Head of caudate nucleus (tissue), 42 donors: ENCODE measurements at regions not wholly inside any gene's neighbourhood (a gene's known extent, or its start where the extent isn't known, plus 50 kb on each side); places are given as distances from the start of the nearest gene placed in this dataset.
A peak's percentile ranks its signal among the peaks of the same experiment; 100 is the strongest.

Source experiments
- DNase-seq, 42 donors: peaks; one replicate each; pipeline versions ENCODE4 v3.0.0 to v3.0.0-alpha.2; 2020 to 2021; ENCODE audit warnings: mixed read lengths in 7 of 42
- intact Hi-C: fragments of 100-400 bp; cut with DNase I; formaldehyde crosslinking; loops from one replicate; pipeline ENCODE4 v1.15.0; 2022

DNA sequence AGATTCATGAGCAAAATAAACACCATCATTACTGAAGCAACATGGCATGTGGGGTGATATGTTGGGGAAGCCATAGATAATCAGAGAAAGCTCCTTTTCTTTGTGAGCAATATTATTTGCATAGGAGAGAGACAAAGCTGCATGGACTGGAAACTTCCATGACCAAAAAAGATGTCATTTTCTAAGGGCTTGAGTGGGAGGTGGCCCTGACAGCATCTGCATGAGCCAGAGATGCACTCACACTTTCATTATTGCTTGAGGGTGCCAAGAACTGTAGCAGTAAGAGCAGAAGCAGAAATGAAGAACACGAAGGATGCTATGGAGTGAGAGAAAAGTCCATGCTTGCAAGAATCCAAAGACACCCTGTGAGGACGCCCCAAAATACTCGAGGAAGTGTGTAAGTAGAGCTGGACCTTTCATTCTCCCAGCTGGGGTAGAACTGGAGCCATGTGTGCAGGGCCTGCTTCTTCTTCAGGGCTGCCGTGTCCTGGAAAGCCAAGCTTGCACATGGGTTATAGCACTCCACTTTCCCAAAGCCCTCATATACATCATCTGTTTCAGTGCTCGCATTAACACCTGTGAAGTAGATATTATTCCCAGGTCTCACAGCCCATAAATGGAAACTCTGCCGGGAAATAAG, 851.2 kb downstream of the DHX35 start:
- intact Hi-C loops = no loop called here
- no peak for DNase-seq

- DNase-seq = no peak
- intact Hi-C loops = no loop called here
Observed at GRCh38 chr20:39812116-39812515, 850.0 kb downstream of the DHX35 start.

DNA sequence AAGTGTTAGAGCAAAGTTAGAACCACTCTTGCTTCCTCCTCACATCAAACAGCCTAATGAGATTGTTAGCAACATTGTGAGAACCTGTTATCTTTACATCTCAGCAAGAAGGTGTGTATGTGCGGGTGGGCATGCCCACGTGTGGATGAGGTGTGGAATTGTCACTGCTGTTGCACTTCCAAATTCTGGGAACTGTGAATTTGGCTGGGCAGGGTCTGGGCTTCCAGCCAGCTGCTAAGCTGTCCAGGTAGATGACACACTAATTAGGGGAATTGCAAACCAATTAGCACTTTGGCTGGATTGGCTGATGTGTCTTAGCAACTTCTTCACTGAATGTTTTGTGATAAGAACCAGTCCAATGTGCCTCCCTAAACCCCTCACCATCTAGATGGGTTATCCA, 848.2 kb downstream of the DHX35 start:
- DNase-seq = no peak
- intact Hi-C loops = no loop called here

DNA sequence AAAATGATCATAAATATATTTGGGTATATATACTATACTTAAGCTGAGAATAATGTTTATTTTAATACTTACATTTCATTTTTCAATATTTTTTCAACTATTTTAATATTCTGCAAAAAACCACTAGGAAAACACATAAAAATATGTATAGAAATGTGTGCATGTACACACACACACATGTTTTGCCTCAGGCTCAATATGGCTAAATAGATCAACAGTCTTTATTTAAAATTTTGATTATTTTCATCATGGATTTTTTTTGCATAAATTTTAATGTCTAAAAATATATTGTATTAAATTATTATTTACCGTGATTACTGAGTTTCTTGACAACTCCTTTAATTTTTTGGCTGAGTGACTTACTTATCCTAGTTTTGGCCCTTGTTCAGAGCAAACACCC, 846.5 kb downstream of the DHX35 start:
- no peak for DNase-seq
- intact Hi-C loops = no loop called here

DNA sequence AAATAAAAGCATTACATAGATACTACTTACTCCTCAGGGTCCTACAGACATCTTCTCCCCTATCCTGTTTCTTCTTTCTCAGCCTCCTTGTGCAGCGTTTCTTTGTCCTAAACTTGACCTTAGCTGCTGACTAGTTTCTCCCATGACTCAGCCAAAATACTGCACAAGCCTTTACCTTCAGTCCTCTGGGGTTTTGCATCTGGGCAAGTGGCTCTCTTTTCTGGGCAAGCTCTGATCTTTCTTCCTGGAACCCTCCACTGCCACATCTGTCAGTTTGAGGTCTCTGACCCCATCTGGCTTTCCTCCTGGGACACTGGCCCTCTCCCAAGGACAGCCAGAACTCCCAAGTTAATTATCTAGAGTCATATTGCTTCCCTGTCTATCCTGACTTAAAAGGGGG, 838.4 kb downstream of the DHX35 start:
- DNase-seq = no peak
- intact Hi-C loops = no loop called here

- no peak for DNase-seq
Observed at GRCh38 chr20:39800111-39800510, 838.0 kb downstream of the DHX35 start.

DNA sequence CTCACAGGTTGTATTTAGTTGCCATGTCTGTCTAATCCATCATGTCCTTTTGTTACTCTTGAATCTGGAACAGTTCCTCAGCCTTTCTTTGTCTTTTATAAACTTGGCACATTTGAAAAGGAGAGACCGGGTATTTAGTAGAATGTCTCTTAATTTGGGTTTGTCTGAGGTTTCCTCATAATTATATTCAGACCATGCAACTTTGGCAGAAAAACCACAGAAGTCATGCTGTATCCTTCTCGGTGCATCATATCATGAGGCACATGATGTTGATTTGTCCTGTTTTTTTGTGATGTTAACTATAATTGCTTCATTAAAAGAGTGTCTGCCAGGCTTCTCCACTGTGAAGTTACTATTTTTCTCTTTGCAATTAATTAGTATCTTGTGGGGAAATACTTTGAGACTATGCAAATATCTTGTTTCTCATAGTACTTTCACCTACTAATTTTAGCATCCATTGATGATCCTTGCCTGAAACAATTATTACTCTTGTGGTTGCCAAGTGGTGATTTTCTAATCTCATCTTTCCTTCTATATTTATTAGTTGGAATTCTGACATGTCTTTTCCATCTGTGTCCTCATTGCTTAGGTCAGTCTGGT, 837.3 kb downstream of the DHX35 start:
- intact Hi-C loops = no loop called here
- DNase-seq = no peak

More at GRCh38 chr20:39800111-39800510, 838.0 kb downstream of the DHX35 start:
- intact Hi-C loops = no loop called here

- no peak for DNase-seq
- intact Hi-C loops = no loop called here
Observed at GRCh38 chr20:39795401-39796272, 833.5 kb downstream of the DHX35 start.

DNA sequence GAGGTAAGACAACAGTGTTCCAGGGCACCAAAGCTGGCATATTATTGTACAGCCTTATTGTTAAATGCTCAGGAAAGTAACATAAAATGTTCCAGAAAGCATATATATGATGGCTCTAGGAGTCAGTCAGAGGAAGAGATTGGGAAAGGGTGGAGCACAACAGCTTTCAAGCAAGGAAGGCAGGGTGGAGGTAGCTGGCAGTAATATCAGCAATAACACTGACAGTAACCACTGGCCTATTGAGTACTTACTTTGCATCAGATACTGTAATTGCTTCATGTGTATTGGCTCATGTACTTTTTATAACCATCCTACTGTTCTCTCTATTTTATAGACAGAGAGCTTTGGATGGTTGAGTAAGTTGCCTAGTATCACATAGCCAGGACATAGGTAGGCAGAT, 830.2 kb downstream of the DHX35 start:
- intact Hi-C loops = no loop called here
- DNase-seq = no peak

- intact Hi-C loops = no loop called here
- DNase-seq = no peak
Observed at GRCh38 chr20:39789411-39789810, 827.3 kb downstream of the DHX35 start.

- no peak for DNase-seq
- intact Hi-C loops = no loop called here
Observed at GRCh38 chr20:39785252-39785917, 823.2 kb downstream of the DHX35 start.

DNA sequence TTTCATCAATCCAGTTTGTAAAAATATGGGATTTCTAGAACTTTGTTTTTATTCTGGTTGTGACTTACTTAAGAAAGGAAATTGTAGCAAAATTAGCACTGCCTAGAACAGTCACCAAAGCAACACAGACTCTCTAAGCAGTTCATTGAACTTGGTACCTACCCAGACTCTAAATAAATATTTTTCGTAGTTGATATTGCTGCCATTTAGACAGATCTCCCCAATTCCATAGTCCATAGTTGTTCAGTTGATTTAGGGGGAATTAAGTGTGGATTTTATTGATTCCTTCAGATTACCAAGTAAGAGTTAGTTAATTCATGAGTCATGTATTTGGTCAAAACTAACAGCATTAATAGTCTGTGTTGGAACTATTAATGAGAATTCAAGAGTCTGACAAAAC, 822.5 kb downstream of the DHX35 start:
- DNase-seq = no peak
- intact Hi-C loops = no loop called here

GRCh38 chr20:39778847-39779604, 816.9 kb downstream of the DHX35 start:
- peak in 2 of 42 donors; percentile 2 to 22 for DNase-seq
- intact Hi-C loops = no loop called here

DNA sequence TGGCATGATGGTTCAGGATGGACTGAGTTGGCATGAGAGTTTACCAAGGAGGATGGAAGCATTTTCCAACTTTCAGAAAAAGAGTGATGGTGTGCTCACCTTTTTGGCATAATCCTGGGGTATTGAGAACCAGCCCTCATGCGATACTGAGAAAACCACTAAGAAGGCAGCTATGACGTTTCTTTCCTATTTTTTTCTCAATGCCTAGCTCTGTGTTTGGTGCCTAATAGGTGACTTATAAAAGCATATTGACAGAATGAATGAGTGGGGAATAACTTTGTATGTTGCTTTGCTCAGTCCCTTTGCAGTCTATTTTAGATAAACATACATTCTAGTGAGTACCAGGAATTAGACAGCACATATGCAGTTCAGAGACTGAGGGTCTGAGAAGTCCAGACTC, 816.3 kb downstream of the DHX35 start:
- intact Hi-C loops = no loop called here
- no peak for DNase-seq

- no peak for DNase-seq
- intact Hi-C loops = no loop called here
Observed at GRCh38 chr20:39777610-39778009, 815.5 kb downstream of the DHX35 start.

GRCh38 chr20:39775110-39775509, 813.0 kb downstream of the DHX35 start:
- intact Hi-C loops = no loop called here
- peak in 2 of 42 donors; percentile 29 to 37 for DNase-seq

- DNase-seq = no peak
- intact Hi-C loops = no loop called here
Observed at GRCh38 chr20:39773380-39774000, 811.3 kb downstream of the DHX35 start.

GRCh38 chr20:39767352-39767751, 805.2 kb downstream of the DHX35 start:
- intact Hi-C loops = no loop called here
- no peak for DNase-seq

- no peak for DNase-seq
- intact Hi-C loops = no loop called here
Observed at GRCh38 chr20:39766333-39766732, 804.2 kb downstream of the DHX35 start.
